Lower leg skin (tissue), 4 donors: ENCODE measurements at regions not wholly inside any gene's neighbourhood (a gene's known extent, or its start where the extent isn't known, plus 50 kb on each side); places are given as distances from the start of the nearest gene placed in this dataset.
"Not testable (repeated sequence)": the region's sequence is repeated elsewhere in the genome, so short reads cannot be mapped to it uniquely, and the experiment has no call there.

ENCODE experiments used
- DNase-seq, 2 donors: peaks; one replicate each; pipeline ENCODE4 v3.0.0-alpha.2; 2019; ENCODE audit warnings: low spot score in 2 of 2
- H3K4me3 ChIP-seq: fragments of 200-600 bp; sonication (generic); 2 replicates; pipeline ENCODE4 v1.5.1; 2017; ENCODE audit warnings: mild to moderate bottlenecking, low read depth; ENCODE audit not compliant: poor library complexity, severe bottlenecking
- POLR2A ChIP-seq, 2 donors: fragments of 450-650 bp; IDR thresholded peaks; one replicate each; pipeline ENCODE4 v1.6.1; 2016 to 2017; ENCODE audit warnings: antibody characterized with exemption in 2 of 2, mild to moderate bottlenecking in 1 of 2, moderate library complexity in 1 of 2
- whole genome bisulfite sequencing, 2 donors: methylation state at CpG; one replicate each; pipeline ENCODE4 v1.1.5; 2018; 5-methylcytosine and 5-hydroxymethylcytosine counted together
- intact Hi-C: fragments of 100-400 bp; cut with DNase I; formaldehyde crosslinking; loops from one replicate; pipeline ENCODE4 v1.15.0; 2023; ENCODE audit warnings: low total_unique reads
- TF ChIP-seq, protein P1 (sequence below), 3 donors: fragments of 450-650 bp; IDR thresholded peaks; one replicate each; pipeline ENCODE4 v1.5.1; 2016; ENCODE audit warnings: antibody characterized with exemption in 3 of 3, mild to moderate bottlenecking in 3 of 3, moderate library complexity in 2 of 3

DNA sequence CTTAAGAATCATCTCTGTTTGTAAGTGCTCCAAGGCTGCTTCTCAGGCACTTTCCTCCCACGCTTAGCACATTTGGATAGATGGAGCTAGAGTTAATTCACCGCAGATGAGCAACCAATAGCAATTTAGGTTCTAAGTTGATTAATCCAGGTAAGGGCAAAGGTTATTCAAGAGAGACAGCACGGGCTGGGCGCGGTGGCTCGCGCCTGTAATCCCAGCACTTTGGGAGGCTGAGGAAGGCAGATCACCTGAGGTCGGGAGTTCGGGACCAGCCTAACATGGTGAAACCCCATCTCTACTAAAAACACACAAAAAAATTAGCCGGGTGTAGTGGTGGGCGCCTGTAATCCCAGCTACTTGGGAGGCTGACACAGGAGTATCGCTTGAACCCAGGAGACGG is 54.5 kb upstream of the UNC13C start:
- H3K4me3 ChIP-seq, intact Hi-C loops, DNase-seq: not testable (repeated sequence)
- WGBS, 2 donors, result 93 to 94% methylated on average over 13 of the region's 13 CpGs

DNA sequence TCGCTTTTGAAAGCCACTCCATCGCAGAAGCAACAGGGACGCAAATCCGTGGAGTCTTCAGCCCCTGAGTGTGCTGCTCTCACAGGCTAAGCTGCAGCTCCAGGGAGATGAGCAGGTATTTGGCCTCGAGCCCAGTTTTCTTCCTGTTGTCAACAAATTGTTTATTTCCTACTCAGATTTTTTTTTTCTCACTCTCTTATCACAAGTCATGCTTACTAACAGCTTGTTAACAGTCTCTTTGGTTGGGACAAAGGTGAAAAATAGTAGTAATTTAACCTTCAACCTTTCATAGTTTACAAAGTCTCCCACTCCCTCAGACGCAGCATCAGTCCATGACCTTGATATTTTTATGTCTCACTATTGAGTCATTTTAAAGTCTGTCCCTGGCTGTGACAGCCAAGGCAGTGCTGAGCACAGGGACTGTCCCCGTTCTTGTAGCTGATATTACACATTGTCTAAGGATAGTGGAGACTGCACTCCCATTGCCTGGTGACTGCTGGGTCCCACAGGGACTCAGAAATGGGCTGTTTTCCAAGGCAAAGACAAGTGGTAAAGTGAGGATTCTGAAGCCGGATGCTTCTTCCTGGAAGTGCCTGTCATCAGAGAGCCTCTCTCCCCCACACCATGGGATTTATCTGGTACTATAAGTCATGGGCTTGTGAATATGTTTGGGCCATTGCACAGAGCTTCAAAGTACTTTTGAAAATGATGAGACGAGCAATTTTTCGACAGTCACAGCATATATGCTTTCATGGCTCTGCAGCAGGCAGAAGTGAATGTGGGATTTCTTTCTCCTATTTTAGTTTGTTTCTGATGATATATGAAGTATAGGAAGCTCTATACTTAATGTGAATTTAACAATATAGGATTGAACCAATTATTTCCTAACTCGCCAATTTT is 59.8 kb upstream of the UNC13C start:
- no peak for DNase-seq
- no peak overlapping the region for H3K4me3 ChIP-seq
- 55 to 69% methylated on average over 11 of the region's 11 CpGs for WGBS, 2 donors
- TF ChIP-seq, protein P1, sequence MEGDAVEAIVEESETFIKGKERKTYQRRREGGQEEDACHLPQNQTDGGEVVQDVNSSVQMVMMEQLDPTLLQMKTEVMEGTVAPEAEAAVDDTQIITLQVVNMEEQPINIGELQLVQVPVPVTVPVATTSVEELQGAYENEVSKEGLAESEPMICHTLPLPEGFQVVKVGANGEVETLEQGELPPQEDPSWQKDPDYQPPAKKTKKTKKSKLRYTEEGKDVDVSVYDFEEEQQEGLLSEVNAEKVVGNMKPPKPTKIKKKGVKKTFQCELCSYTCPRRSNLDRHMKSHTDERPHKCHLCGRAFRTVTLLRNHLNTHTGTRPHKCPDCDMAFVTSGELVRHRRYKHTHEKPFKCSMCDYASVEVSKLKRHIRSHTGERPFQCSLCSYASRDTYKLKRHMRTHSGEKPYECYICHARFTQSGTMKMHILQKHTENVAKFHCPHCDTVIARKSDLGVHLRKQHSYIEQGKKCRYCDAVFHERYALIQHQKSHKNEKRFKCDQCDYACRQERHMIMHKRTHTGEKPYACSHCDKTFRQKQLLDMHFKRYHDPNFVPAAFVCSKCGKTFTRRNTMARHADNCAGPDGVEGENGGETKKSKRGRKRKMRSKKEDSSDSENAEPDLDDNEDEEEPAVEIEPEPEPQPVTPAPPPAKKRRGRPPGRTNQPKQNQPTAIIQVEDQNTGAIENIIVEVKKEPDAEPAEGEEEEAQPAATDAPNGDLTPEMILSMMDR (IDR thresholded peaks at IDR 0.05), result peak in 1 of 3 donors; percentile 25
- TF ChIP-seq POLR2A (IDR thresholded peaks at IDR 0.05), result no peak
- intact Hi-C loops, result no loop called here

DNA sequence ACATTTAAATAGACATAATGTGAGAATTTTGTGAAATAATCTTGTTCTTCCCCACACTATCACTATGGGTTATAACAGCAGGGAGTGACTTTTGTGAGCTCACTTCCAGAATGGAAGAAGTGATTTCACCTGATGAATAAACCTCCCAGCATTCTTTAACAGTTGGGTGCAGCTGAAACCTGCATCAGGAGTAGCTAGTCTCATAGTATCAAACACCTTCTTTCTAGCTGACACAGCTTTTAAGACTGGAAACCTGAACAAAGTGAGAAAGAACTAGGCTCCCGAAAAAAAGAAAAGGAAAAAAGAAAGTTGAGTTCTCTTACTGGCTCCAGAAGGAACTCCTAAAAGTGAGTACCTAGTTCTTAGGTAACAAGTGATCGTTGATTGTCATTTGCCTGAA is 61.1 kb upstream of the UNC13C start:
- intact Hi-C loops, result no loop called here
- DNase-seq, result no peak
- TF ChIP-seq POLR2A (IDR thresholded peaks at IDR 0.05), result no peak
- TF ChIP-seq, protein P1 (IDR thresholded peaks at IDR 0.05), result no peak
- no peak overlapping the region for H3K4me3 ChIP-seq
- 77 to 86% methylated on average over 2 of the region's 2 CpGs for WGBS, 2 donors

DNA sequence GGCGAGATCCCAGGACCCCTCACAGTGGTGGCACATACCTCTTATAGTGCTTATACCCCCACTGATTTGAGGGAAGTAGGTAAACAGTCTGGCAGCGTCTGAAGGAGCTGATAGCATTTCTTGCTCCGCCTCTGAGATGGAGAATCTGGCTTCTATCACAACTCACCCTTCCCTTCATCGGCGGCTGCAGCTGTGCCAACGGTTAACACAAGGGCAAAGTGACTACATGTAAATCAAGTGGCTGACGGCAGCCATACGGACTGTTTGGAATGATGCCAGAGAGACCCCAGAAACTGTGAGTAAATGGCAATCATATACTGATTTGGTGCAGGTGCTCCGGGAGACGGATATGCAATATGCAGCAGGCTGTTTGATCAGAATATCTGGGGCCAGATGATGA is 66.8 kb upstream of the UNC13C start:
- no peak for TF ChIP-seq POLR2A (IDR thresholded peaks at IDR 0.05)
- TF ChIP-seq, protein P1 (IDR thresholded peaks at IDR 0.05), result no peak
- no peak for DNase-seq
- H3K4me3 ChIP-seq, result no peak overlapping the region
- 50% methylated on average over 10 of the region's 10 CpGs for WGBS, 2 donors
- intact Hi-C loops, result no loop called here

DNA sequence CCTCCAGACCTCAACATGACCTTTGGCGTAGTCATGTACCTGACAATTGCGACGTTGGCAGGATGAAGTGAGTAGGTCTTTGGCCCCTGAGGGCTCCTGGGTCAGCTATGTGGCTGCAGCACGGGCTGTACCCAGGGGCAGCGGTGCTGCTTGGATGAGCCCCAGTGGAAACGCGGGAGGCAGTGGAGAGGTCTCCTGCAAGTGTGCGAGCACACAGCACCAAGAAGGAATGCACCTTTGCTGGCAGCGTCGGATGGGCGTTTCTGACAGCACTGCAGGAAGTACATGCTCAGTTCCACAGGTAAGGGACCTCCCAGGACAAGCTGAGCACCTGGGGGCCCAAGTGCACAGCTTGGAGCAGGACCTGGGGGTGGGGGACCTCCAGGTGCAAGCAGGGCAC is 67.4 kb upstream of the UNC13C start:
- 50 to 68% methylated on average over 11 of the region's 11 CpGs for WGBS, 2 donors

DNA sequence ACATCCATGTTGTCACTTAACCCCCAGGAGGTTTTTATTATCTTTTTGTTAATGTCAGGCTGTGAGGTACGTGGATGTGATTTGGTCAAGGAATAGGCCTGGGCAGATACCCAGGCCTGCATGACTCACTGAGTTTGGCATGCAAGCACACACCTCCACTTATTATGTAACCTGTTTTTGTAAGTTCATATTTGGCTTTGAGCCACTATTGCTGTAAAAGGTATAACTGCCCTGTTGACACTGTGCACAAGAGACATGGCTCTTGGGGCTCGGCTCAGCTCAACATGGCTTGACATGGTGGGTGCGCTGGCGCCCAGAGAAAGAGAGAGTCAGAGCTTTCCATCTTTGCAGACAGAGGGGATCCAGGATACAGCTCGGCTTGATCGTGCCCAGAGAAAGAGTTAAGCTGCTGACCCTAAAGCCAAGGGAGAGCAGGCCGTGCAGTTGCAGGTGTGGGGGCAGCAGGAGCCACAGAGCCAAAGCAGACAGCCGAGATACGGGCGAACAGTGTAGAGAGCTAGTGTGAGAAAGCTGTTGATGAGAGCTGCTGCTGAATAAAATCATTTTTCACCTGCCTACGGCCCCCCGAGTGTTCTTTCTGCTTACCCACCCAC is 67.9 kb upstream of the UNC13C start:
- WGBS, 2 donors, result 56 to 59% methylated on average over 12 of the region's 12 CpGs
- no peak for DNase-seq

More for the DNA sequence above, 67.4 kb upstream of the UNC13C start:
- DNase-seq, result no peak
- intact Hi-C loops, result no loop called here
- TF ChIP-seq, protein P1 (IDR thresholded peaks at IDR 0.05), result no peak
- no peak for TF ChIP-seq POLR2A (IDR thresholded peaks at IDR 0.05)
- no peak overlapping the region for H3K4me3 ChIP-seq

More for the DNA sequence above, 67.9 kb upstream of the UNC13C start:
- H3K4me3 ChIP-seq, result no peak overlapping the region
- TF ChIP-seq, protein P1 (IDR thresholded peaks at IDR 0.05), result no peak
- no peak for TF ChIP-seq POLR2A (IDR thresholded peaks at IDR 0.05)
- intact Hi-C loops, result no loop called here
